Epithelial cell of proximal tubule (primary cell): ENCODE measurements at regions not wholly inside any gene's neighbourhood (a gene's known extent, or its start where the extent isn't known, plus 50 kb on each side); places are given as distances from the start of the nearest gene placed in this dataset.

Experiments
- DNase-seq: peaks from one replicate; pipeline ENCODE4 v3.0.0-alpha.2; 2011; ENCODE audit warnings: low read depth
- H3K4me3 ChIP-seq: 2 replicates; pipeline ENCODE4 v1.5.1; 2011; ENCODE audit warnings: low read depth, mild to moderate bottlenecking, low read length
- CTCF ChIP-seq: conservative IDR thresholded peaks from 2 replicates; pipeline ENCODE4 v1.5.1; 2012; ENCODE audit warnings: low read depth, mild to moderate bottlenecking, low read length

- no peak for TF ChIP-seq CTCF
- no peak overlapping the region for H3K4me3 ChIP-seq
- no peak for DNase-seq
These were observed 347.0 kb downstream of the CYRIA start for GRCh38 chr2:16318474-16319195.

- DNase-seq = no peak
- H3K4me3 ChIP-seq = no peak overlapping the region
- no peak for TF ChIP-seq CTCF
These were observed 347.6 kb downstream of the CYRIA start for GRCh38 chr2:16318051-16318450.

- DNase-seq = no peak
- no peak overlapping the region for H3K4me3 ChIP-seq
These were observed 348.3 kb downstream of the CYRIA start for GRCh38 chr2:16317211-16317830.

GRCh38 chr2:16316456-16317210 is 349.0 kb downstream of the CYRIA start:
- no peak for TF ChIP-seq CTCF
- H3K4me3 ChIP-seq = no peak overlapping the region
- DNase-seq = no peak

More at GRCh38 chr2:16317211-16317830, 348.3 kb downstream of the CYRIA start:
- TF ChIP-seq CTCF = no peak

- DNase-seq = no peak
- TF ChIP-seq CTCF = no peak
- H3K4me3 ChIP-seq = no peak overlapping the region
These were observed 349.7 kb downstream of the CYRIA start for GRCh38 chr2:16315908-16316307.

- no peak for DNase-seq
- no peak overlapping the region for H3K4me3 ChIP-seq
- no peak for TF ChIP-seq CTCF
These were observed 350.2 kb downstream of the CYRIA start for GRCh38 chr2:16315458-16315835.
